ENCODE measurements at regions not wholly inside any gene's neighbourhood (a gene's known extent, or its start where the extent isn't known, plus 50 kb on each side); places are given as distances from the start of the nearest gene placed in this dataset.

DNA sequence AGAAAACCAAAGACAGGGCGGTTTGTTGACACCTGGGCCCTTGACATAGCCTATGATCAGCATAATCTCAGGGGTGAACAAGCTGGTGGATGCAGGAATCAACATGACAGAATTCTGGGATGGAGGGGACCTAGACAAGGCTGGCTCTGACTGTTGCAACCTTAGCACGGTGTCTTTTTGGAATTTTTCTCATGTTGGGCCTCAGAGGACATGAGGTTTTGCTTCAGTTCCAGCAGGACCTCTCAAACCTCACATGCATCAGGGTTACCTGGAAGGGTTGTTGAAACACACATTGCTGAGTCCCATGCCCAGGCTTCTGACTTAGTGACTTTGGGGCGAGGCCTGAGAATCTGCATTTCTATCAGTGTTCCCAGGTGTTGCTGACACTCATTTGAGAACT lies 345.6 kb upstream of the B3GAT1 start (continued):
- no peak for TF ChIP-seq SP4 (IDR thresholded peaks at IDR 0.05; ENCODE audit: low read length)
- TF ChIP-seq JUN (IDR thresholded peaks at IDR 0.05; ENCODE audit: low read depth, low read length), result no peak
- no peak for TF ChIP-seq KDM1A (IDR thresholded peaks at IDR 0.05; ENCODE audit: borderline replicate concordance, low read length)
- TF ChIP-seq CBX5 (IDR thresholded peaks at IDR 0.05; ENCODE audit: low read depth, low read length), result no peak
- no peak for TF ChIP-seq HDAC2 (IDR thresholded peaks at IDR 0.05; ENCODE audit: borderline replicate concordance in 1 of 2, low read depth in 2 of 2, low read length in 2 of 2)
- no peak for TF ChIP-seq E2F6 (IDR thresholded peaks at IDR 0.05)
- TF ChIP-seq POLR2A (IDR thresholded peaks at IDR 0.05; ENCODE audit: control extremely low read depth in 1 of 2, low read depth in 2 of 2, low read length in 2 of 2), result no peak
